ENCODE measurements at regions not wholly inside any gene's neighbourhood (a gene's known extent, or its start where the extent isn't known, plus 50 kb on each side); places are given as distances from the start of the nearest gene placed in this dataset.

- intact Hi-C loops (cut with DNase I), result no loop called here
Observed at GRCh38 chr4:188657365-188657764, 518.1 kb downstream of the TRIML1 start.

DNA sequence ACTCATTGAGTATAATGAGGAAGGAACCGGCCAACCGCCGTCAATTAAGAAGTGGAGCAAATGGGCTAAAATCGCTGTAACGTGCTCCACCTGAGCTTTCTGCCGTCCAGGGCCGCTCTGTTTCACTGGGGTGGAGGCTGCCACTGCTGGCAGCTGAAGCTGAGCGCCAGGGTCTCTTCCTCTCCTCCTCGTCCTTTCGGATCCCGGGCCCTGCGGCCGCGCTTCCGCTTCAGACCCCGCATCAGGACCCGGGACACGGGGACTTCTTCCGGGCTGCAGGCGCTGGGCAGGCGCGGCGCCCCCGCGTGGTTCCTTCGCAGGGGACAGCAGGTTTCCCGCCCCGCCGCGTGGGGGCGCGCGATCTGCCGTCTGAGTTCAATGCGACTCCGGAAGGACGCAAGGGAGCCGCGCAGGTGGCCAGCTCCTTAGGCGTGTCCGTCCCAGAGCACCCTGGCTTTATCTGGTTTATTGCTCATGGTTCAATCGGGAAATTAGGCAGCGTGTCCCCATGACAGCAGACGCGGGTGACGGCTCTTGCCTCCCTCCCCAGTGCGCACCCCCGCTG, 519.8 kb downstream of the TRIML1 start:
- Histone ChIP-seq H3K36me3 (no peaks in the 10 kb centered on the region), H3K4me1 (no peaks in the 10 kb centered on the region), H3K27ac (no peak overlapping the region), H3K4me3 (no peak overlapping the region), H3K9me3 (no peaks in the 10 kb centered on the region), H3K27me3 (no peaks in the 10 kb centered on the region)
- DNase-seq (ENCODE audit: extremely low spot score in 2 of 2), result no peak
- TF ChIP-seq POLR2A (IDR thresholded peaks at IDR 0.05) (no peak), CTCF (IDR thresholded peaks at IDR 0.05) (no peak), POLR2AphosphoS5 (IDR thresholded peaks at IDR 0.05; ENCODE audit: insufficient read depth in 1 of 2, low read depth in 1 of 2) (no peak)
- intact Hi-C loops (cut with DNase I), result no loop called here

More at GRCh38 chr4:188657365-188657764, 518.1 kb downstream of the TRIML1 start:
- no peaks in the 10 kb centered on the region for H3K9me3 ChIP-seq
- DNase-seq (ENCODE audit: extremely low spot score in 2 of 2), result no peak
- H3K4me1 ChIP-seq, result no peaks in the 10 kb centered on the region
- no peaks in the 10 kb centered on the region for H3K27me3 ChIP-seq
- no peak for TF ChIP-seq CTCF (IDR thresholded peaks at IDR 0.05)
- TF ChIP-seq POLR2AphosphoS5 (IDR thresholded peaks at IDR 0.05; ENCODE audit: insufficient read depth in 1 of 2, low read depth in 1 of 2), result no peak
- no peak for TF ChIP-seq POLR2A (IDR thresholded peaks at IDR 0.05)
- no peaks in the 10 kb centered on the region for H3K36me3 ChIP-seq
- H3K4me3 ChIP-seq, result no peak overlapping the region
- H3K27ac ChIP-seq, result no peak overlapping the region

DNA sequence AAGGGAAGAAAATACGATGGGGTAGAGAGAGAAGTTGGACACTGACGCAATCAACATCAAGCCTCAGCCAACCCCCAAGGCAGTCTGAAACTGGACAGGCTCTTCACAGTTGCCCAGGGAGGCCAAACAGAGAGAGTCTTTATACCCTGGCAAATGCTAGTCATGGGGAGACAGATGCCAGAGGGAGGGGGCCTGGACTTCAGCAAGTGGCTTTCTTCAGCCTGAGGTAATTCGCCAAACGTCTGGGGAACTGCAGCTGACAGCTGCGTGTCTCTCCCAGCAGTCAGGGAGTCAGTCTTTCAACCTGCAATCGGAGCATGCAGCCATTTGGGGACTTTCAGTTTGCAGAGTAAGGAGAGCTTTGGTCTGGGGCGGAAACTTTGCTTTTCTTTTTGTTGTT, 521.6 kb downstream of the TRIML1 start:
- Histone ChIP-seq H3K4me1 (no peaks in the 10 kb centered on the region), H3K27ac (no peak overlapping the region), H3K36me3 (no peaks in the 10 kb centered on the region), H3K9me3 (no peaks in the 10 kb centered on the region), H3K4me3 (no peak overlapping the region), H3K27me3 (no peaks in the 10 kb centered on the region)
- intact Hi-C loops (cut with DNase I), result no loop called here
- TF ChIP-seq CTCF (IDR thresholded peaks at IDR 0.05) (no peak), POLR2AphosphoS5 (IDR thresholded peaks at IDR 0.05; ENCODE audit: insufficient read depth in 1 of 2, low read depth in 1 of 2) (no peak)
- DNase-seq (ENCODE audit: extremely low spot score in 2 of 2), result no peak

GRCh38 chr4:188661502-188661901, 522.3 kb downstream of the TRIML1 start:
- H3K27me3 ChIP-seq, result no peaks in the 10 kb centered on the region
- DNase-seq (ENCODE audit: extremely low spot score in 2 of 2), result no peak
- no peaks in the 10 kb centered on the region for H3K4me1 ChIP-seq
- intact Hi-C loops (cut with DNase I), result no loop called here
- H3K27ac ChIP-seq, result no peak overlapping the region
- H3K4me3 ChIP-seq, result no peak overlapping the region
- TF ChIP-seq POLR2A (IDR thresholded peaks at IDR 0.05) (no peak), POLR2AphosphoS5 (IDR thresholded peaks at IDR 0.05; ENCODE audit: insufficient read depth in 1 of 2, low read depth in 1 of 2) (no peak), CTCF (IDR thresholded peaks at IDR 0.05) (no peak)
- no peaks in the 10 kb centered on the region for H3K9me3 ChIP-seq
- no peaks in the 10 kb centered on the region for H3K36me3 ChIP-seq

GRCh38 chr4:188663369-188663768, 524.1 kb downstream of the TRIML1 start:
- Histone ChIP-seq H3K4me3 (no peak overlapping the region), H3K9me3 (no peaks in the 10 kb centered on the region), H3K36me3 (no peaks in the 10 kb centered on the region), H3K27me3 (no peaks in the 10 kb centered on the region), H3K27ac (no peak overlapping the region), H3K4me1 (no peaks in the 10 kb centered on the region)
- intact Hi-C loops (cut with DNase I), result no loop called here
- DNase-seq (ENCODE audit: extremely low spot score in 2 of 2), result no peak
- TF ChIP-seq POLR2A (IDR thresholded peaks at IDR 0.05), result no peak
- no peak for TF ChIP-seq POLR2AphosphoS5 (IDR thresholded peaks at IDR 0.05; ENCODE audit: insufficient read depth in 1 of 2, low read depth in 1 of 2)
- TF ChIP-seq CTCF (IDR thresholded peaks at IDR 0.05), result no peak
